ENCODE measurements at regions not wholly inside any gene's neighbourhood (a gene's known extent, or its start where the extent isn't known, plus 50 kb on each side); places are given as distances from the start of the nearest gene placed in this dataset.

GRCh38 chr11:13208921-13209320 is 68.7 kb upstream of the BMAL1 start:
- Histone ChIP-seq H3K36me3 (no peaks in the 10 kb centered on the region), H3K27me3 (no peaks in the 10 kb centered on the region), H3K27ac (peak overlapping the region in 1 of 2 donors; percentile 13), H3K4me1 (peaks cover 0 to 17% of the 10 kb centered on the region in 2 donors), H3K9me3 (no peaks in the 10 kb centered on the region), H3K4me3 (no peak overlapping the region)
- no peak for TF ChIP-seq CTCF (IDR thresholded peaks at IDR 0.05)
- DNase-seq (ENCODE audit: low spot score): no peak

GRCh38 chr11:13209379-13209778 is 68.2 kb upstream of the BMAL1 start:
- Histone ChIP-seq H3K4me1 (peaks cover 0 to 17% of the 10 kb centered on the region in 2 donors), H3K27me3 (no peaks in the 10 kb centered on the region), H3K9me3 (no peaks in the 10 kb centered on the region), H3K4me3 (no peak overlapping the region), H3K36me3 (no peaks in the 10 kb centered on the region), H3K27ac (no peak overlapping the region)
- DNase-seq (ENCODE audit: low spot score): no peak
- no peak for TF ChIP-seq CTCF (IDR thresholded peaks at IDR 0.05)

- Histone ChIP-seq H3K27me3 (no peaks in the 10 kb centered on the region), H3K27ac (no peak overlapping the region), H3K4me3 (no peak overlapping the region), H3K36me3 (no peaks in the 10 kb centered on the region), H3K9me3 (no peaks in the 10 kb centered on the region), H3K4me1 (peaks cover 0 to 17% of the 10 kb centered on the region in 2 donors)
- DNase-seq (ENCODE audit: low spot score): peak; percentile 69
- peak; percentile 22 to 70 for TF ChIP-seq CTCF (IDR thresholded peaks at IDR 0.05)
Observed at GRCh38 chr11:13210424-13210823, 67.2 kb upstream of the BMAL1 start.

GRCh38 chr11:13214276-13214675 is 63.3 kb upstream of the BMAL1 start:
- H3K4me3 ChIP-seq: no peak overlapping the region
- no peak overlapping the region for H3K27ac ChIP-seq
- peaks cover 0 to 9% of the 10 kb centered on the region in 2 donors for H3K4me1 ChIP-seq
- no peaks in the 10 kb centered on the region for H3K27me3 ChIP-seq
- H3K9me3 ChIP-seq: no peaks in the 10 kb centered on the region
- no peaks in the 10 kb centered on the region for H3K36me3 ChIP-seq
- no peak for TF ChIP-seq CTCF (IDR thresholded peaks at IDR 0.05)
- no peak for DNase-seq (ENCODE audit: low spot score)

- no peak for TF ChIP-seq CTCF (IDR thresholded peaks at IDR 0.05)
- Histone ChIP-seq H3K9me3 (no peaks in the 10 kb centered on the region), H3K4me3 (no peak overlapping the region), H3K27me3 (no peaks in the 10 kb centered on the region), H3K36me3 (no peaks in the 10 kb centered on the region), H3K4me1 (peaks cover 0 to 9% of the 10 kb centered on the region in 2 donors), H3K27ac (no peak overlapping the region)
- no peak for DNase-seq (ENCODE audit: low spot score)
Observed at GRCh38 chr11:13215149-13215548, 62.4 kb upstream of the BMAL1 start.

GRCh38 chr11:13216019-13216710 is 61.4 kb upstream of the BMAL1 start:
- no peak for DNase-seq (ENCODE audit: low spot score)

More at GRCh38 chr11:13216019-13216710, 61.4 kb upstream of the BMAL1 start:
- Histone ChIP-seq H3K9me3 (no peaks in the 10 kb centered on the region), H3K4me1 (peaks cover 0 to 9% of the 10 kb centered on the region in 2 donors), H3K36me3 (no peaks in the 10 kb centered on the region), H3K4me3 (no peak overlapping the region), H3K27ac (no peak overlapping the region), H3K27me3 (no peaks in the 10 kb centered on the region)
- TF ChIP-seq CTCF (IDR thresholded peaks at IDR 0.05): no peak
